H1 (cell line): ENCODE measurements at regions not wholly inside any gene's neighbourhood (a gene's known extent, or its start where the extent isn't known, plus 50 kb on each side); places are given as distances from the start of the nearest gene placed in this dataset.

ENCODE experiments used
- EZH2 ChIP-seq: fragments of 200-600 bp; sonication (generic); IDR thresholded peaks from 2 replicates; pipeline ENCODE4 v1.7.1; 2012; ENCODE audit warnings: low read depth, mild to moderate bottlenecking, moderate library complexity, low read length, inconsistent platforms; ENCODE audit not compliant: severe bottlenecking

- no peak for TF ChIP-seq EZH2
Observed at GRCh38 chr2:128774320-128775216, 455.9 kb upstream of the HS6ST1 start (continued).
